ENCODE measurements at regions not wholly inside any gene's neighbourhood (a gene's known extent, or its start where the extent isn't known, plus 50 kb on each side); places are given as distances from the start of the nearest gene placed in this dataset.

- DNase-seq (ENCODE audit: low read depth) = no peak
These were observed 51.1 kb upstream of the NCOA1 start for GRCh38 chr2:24439971-24440340.

- no peak for DNase-seq (ENCODE audit: low read depth)
These were observed 51.6 kb upstream of the NCOA1 start for GRCh38 chr2:24439280-24439970.

- DNase-seq (ENCODE audit: low read depth) = no peak
These were observed 52.9 kb upstream of the NCOA1 start for GRCh38 chr2:24438106-24438505.

GRCh38 chr2:24435391-24436316 is 55.4 kb upstream of the NCOA1 start:
- peak; percentile 28 for DNase-seq (ENCODE audit: low read depth)

GRCh38 chr2:24434541-24434940 is 56.5 kb upstream of the NCOA1 start:
- no peak for DNase-seq (ENCODE audit: low read depth)

GRCh38 chr2:24432735-24433134 is 58.3 kb upstream of the NCOA1 start:
- DNase-seq (ENCODE audit: low read depth) = no peak

GRCh38 chr2:24432121-24432520 is 58.9 kb upstream of the NCOA1 start:
- no peak for DNase-seq (ENCODE audit: low read depth)

GRCh38 chr2:24429197-24430074 is 61.6 kb upstream of the NCOA1 start:
- peak; percentile 53 for DNase-seq (ENCODE audit: low read depth)

- no peak for DNase-seq (ENCODE audit: low read depth)
These were observed 64.1 kb upstream of the ITSN2 start for GRCh38 chr2:24424387-24424786.

- no peak for DNase-seq (ENCODE audit: low read depth)
These were observed 62.8 kb upstream of the ITSN2 start for GRCh38 chr2:24423095-24423494.

- peak; percentile 52 for DNase-seq (ENCODE audit: low read depth)
These were observed 61.3 kb upstream of the ITSN2 start for GRCh38 chr2:24421668-24422067.

GRCh38 chr2:24420373-24420772 is 60.0 kb upstream of the ITSN2 start:
- no peak for DNase-seq (ENCODE audit: low read depth)

- DNase-seq (ENCODE audit: low read depth) = no peak
These were observed 58.0 kb upstream of the ITSN2 start for GRCh38 chr2:24418166-24418841.

GRCh38 chr2:24412812-24413211 is 52.5 kb upstream of the ITSN2 start:
- no peak for DNase-seq (ENCODE audit: low read depth)

- DNase-seq (ENCODE audit: low read depth) = no peak
These were observed 51.3 kb upstream of the ITSN2 start for GRCh38 chr2:24411488-24412151.

GRCh38 chr2:24410976-24411375 is 50.6 kb upstream of the ITSN2 start:
- no peak for DNase-seq (ENCODE audit: low read depth)

- DNase-seq (ENCODE audit: low read depth) = peak; percentile 74
These were observed 49.6 kb upstream of the ITSN2 start for GRCh38 chr2:24409700-24410556.
